SK-N-SH (cell line): ENCODE measurements at regions not wholly inside any gene's neighbourhood (a gene's known extent, or its start where the extent isn't known, plus 50 kb on each side); places are given as distances from the start of the nearest gene placed in this dataset.

Experiments
- CTCF ChIA-PET: fragments of 300-600, 350-600 bp; formaldehyde crosslinking; extraction: SDS; loops from one replicate; lab custom pipeline; 2021; lab: Yijun Ruan, JAX
- POLR2A ChIA-PET: fragments of 350-600 bp; sonication (Branson Sonifier 250); formaldehyde crosslinking; extraction: SDS; loops from one replicate; lab custom pipeline; 2020; ENCODE audit warnings: antibody characterized with exemption, inconsistent platforms; lab: Yijun Ruan, JAX
- DNase-seq: peaks from one replicate; pipeline ENCODE4 v3.0.0; 2012
- H2AFZ ChIP-seq: fragments of 200-600 bp; sonication (generic); 2 replicates; pipeline ENCODE4 v1.8.1; 2016; ENCODE audit warnings: antibody characterized with exemption, mild to moderate bottlenecking, low read depth
- H3F3A ChIP-seq: fragments of 200-600 bp; sonication (generic); replicated peaks from 2 replicates; pipeline ENCODE3; 2016; ENCODE audit warnings: antibody characterized with exemption, mild to moderate bottlenecking; ENCODE audit not compliant: insufficient read depth
- H3K27ac ChIP-seq, 2 experiments: fragments of 200-500 bp in 1 of 2; fragments of 200-600 bp in 1 of 2; sonication (Bioruptor generic) in 1 of 2; sonication (generic), shearing (Covaris generic) in 1 of 2; 2 replicates each; pipeline versions ENCODE4 v1.5.1 to v1.6.1; 2014 to 2016; ENCODE audit warnings: low read depth in 2 of 2, inconsistent platforms in 1 of 2, low read length in 1 of 2, mild to moderate bottlenecking in 1 of 2, mixed read lengths in 1 of 2
- H3K27me3 ChIP-seq: fragments of 200-600 bp; sonication (generic), shearing (Covaris generic); 2 replicates; pipeline ENCODE4 v1.6.1; 2016; ENCODE audit warnings: mixed run types; ENCODE audit not compliant: insufficient read depth
- H3K36me3 ChIP-seq, 2 experiments: fragments of 200-500 bp in 1 of 2; fragments of 200-600 bp in 1 of 2; sonication (Bioruptor generic) in 1 of 2; sonication (generic) in 1 of 2; replicated peaks in 1 of 2; 2 replicates each; pipeline versions ENCODE3 to v1.5.1; 2014 to 2016; ENCODE audit warnings: low read length in 1 of 2, mild to moderate bottlenecking in 1 of 2; ENCODE audit not compliant: insufficient read depth in 2 of 2, control insufficient read depth in 1 of 2
- H3K4me1 ChIP-seq, 2 experiments: fragments of 200-500 bp in 1 of 2; fragments of 200-600 bp in 1 of 2; sonication (Bioruptor generic) in 1 of 2; sonication (generic), shearing (Covaris generic) in 1 of 2; 2 replicates each; pipeline versions ENCODE4 v1.5.1 to v1.6.1; 2014 to 2016; ENCODE audit warnings: low read depth in 1 of 2, low read length in 1 of 2, mixed run types in 1 of 2; ENCODE audit not compliant: insufficient read depth in 2 of 2, control insufficient read depth in 1 of 2
- H3K4me2 ChIP-seq: fragments of 200-600 bp; sonication (generic), shearing (Covaris generic); 2 replicates; pipeline ENCODE4 v1.6.1; 2017; ENCODE audit warnings: mixed run types
- H3K4me3 ChIP-seq, 2 experiments: fragments of 200-500 bp in 1 of 2; fragments of 200-600 bp in 1 of 2; sonication (Bioruptor generic) in 1 of 2; sonication (generic), shearing (Covaris generic) in 1 of 2; 2 replicates each; pipeline versions ENCODE4 v1.5.1 to v1.8.1; 2014 to 2016; ENCODE audit warnings: low read depth in 2 of 2, inconsistent platforms in 1 of 2, low read length in 1 of 2, mild to moderate bottlenecking in 1 of 2, mixed read lengths in 1 of 2, moderate library complexity in 1 of 2
- H3K79me2 ChIP-seq: fragments of 200-600 bp; sonication (generic); 2 replicates; pipeline ENCODE4 v1.8.1; 2017; ENCODE audit warnings: mild to moderate bottlenecking; ENCODE audit not compliant: insufficient read depth
- H3K9ac ChIP-seq: fragments of 200-600 bp; sonication (generic); 2 replicates; pipeline ENCODE4 v1.6.1; 2017; ENCODE audit warnings: mixed run types
- H3K9me2 ChIP-seq: fragments of 200-600 bp; sonication (generic); 2 replicates; pipeline ENCODE4 v1.6.1; 2017; ENCODE audit warnings: mixed run types
- H3K9me3 ChIP-seq: fragments of 200-600 bp; sonication (generic); 2 replicates; pipeline ENCODE4 v1.6.1; 2017; ENCODE audit warnings: mixed run types, mild to moderate bottlenecking, moderate library complexity
- H4K20me1 ChIP-seq: fragments of 200-600 bp; sonication (generic); 2 replicates; pipeline ENCODE4 v1.6.1; 2017; ENCODE audit warnings: mild to moderate bottlenecking, mixed run types; ENCODE audit not compliant: insufficient read depth
- CTCF ChIP-seq: fragments of 200-600 bp; sonication (generic); IDR thresholded peaks from 2 replicates; pipeline ENCODE4 v1.6.1; 2017; ENCODE audit warnings: antibody characterized with exemption, mild to moderate bottlenecking, moderate library complexity
- ELF1 ChIP-seq: IDR thresholded peaks from 2 replicates; pipeline ENCODE4 v1.4.0; 2012
- EZH2phosphoT487 ChIP-seq: fragments of 200-600 bp; sonication (generic); IDR thresholded peaks from 2 replicates; pipeline ENCODE4 v1.6.1; 2017; ENCODE audit warnings: low read depth, mixed run types, mild to moderate bottlenecking, antibody characterized with exemption, moderate library complexity, borderline replicate concordance
- FOSL2 ChIP-seq: IDR thresholded peaks from 2 replicates; pipeline ENCODE4 v1.4.0; 2012; ENCODE audit warnings: low read depth, mild to moderate bottlenecking, moderate library complexity, borderline replicate concordance
- FOXJ3 ChIP-seq: sonication (generic); formaldehyde crosslinking; IDR thresholded peaks from 2 replicates; pipeline ENCODE4 v1.5.1; 2020; ENCODE audit warnings: mild to moderate bottlenecking, missing genetic modification reagents
- GABPA ChIP-seq: IDR thresholded peaks from 2 replicates; pipeline ENCODE4 v1.4.0; 2012; ENCODE audit warnings: low read depth, mild to moderate bottlenecking
- GATA2 ChIP-seq: sonication (generic); formaldehyde crosslinking; IDR thresholded peaks from 2 replicates; pipeline ENCODE4 v1.5.0; 2020; ENCODE audit warnings: mild to moderate bottlenecking, missing genetic modification reagents
- MEF2A ChIP-seq: IDR thresholded peaks from 2 replicates; pipeline ENCODE4 v1.4.0; 2012; ENCODE audit warnings: low read depth, borderline replicate concordance
- NFIC ChIP-seq: IDR thresholded peaks from 2 replicates; pipeline ENCODE4 v1.4.0; 2012; ENCODE audit warnings: borderline replicate concordance
- NRF1 ChIP-seq: IDR thresholded peaks from 2 replicates; pipeline ENCODE4 v1.6.1; 2012; ENCODE audit warnings: low read depth, mild to moderate bottlenecking, low read length
- PBX3 ChIP-seq: IDR thresholded peaks from 2 replicates; pipeline ENCODE4; 2012
- POLR2AphosphoS5 ChIP-seq: IDR thresholded peaks from 2 replicates; pipeline ENCODE4 v1.6.1; 2012; ENCODE audit warnings: low read depth, low read length
- RAD21 ChIP-seq: IDR thresholded peaks from 2 replicates; pipeline ENCODE4 v1.6.1; 2012; ENCODE audit warnings: mild to moderate bottlenecking, low read length
- RCOR1 ChIP-seq: fragments of 150-350 bp; IDR thresholded peaks from 2 replicates; pipeline ENCODE4 v1.6.1; 2017; ENCODE audit warnings: antibody characterized with exemption, low read length
- RFX5 ChIP-seq: IDR thresholded peaks from 2 replicates; pipeline ENCODE4 v1.6.1; 2012; ENCODE audit warnings: mild to moderate bottlenecking, improper control_type of control experiment, low read length
- RXRA ChIP-seq: IDR thresholded peaks from 2 replicates; pipeline ENCODE4 v1.4.0; 2012; ENCODE audit warnings: low read depth, mild to moderate bottlenecking, borderline replicate concordance
- SIN3A ChIP-seq: IDR thresholded peaks from 2 replicates; pipeline ENCODE4 v1.6.1; 2012; ENCODE audit warnings: low read depth, mild to moderate bottlenecking, low read length, moderate library complexity, borderline replicate concordance
- SMC3 ChIP-seq: IDR thresholded peaks from 2 replicates; pipeline ENCODE4 v1.6.1; 2012; ENCODE audit warnings: low read depth, low read length, improper control_type of control experiment
- TEAD4 ChIP-seq: IDR thresholded peaks from 2 replicates; pipeline ENCODE4 v1.4.0; 2012; ENCODE audit warnings: mild to moderate bottlenecking, borderline replicate concordance; ENCODE audit not compliant: insufficient read depth
- USF1 ChIP-seq: IDR thresholded peaks from 2 replicates; pipeline ENCODE4 v1.4.0; 2012; ENCODE audit warnings: low read depth, borderline replicate concordance
- USF2 ChIP-seq: fragments of 150-350 bp; IDR thresholded peaks from 2 replicates; pipeline ENCODE4 v1.6.1; 2017; ENCODE audit warnings: antibody characterized with exemption, low read length, low read depth, borderline replicate concordance
- YY1 ChIP-seq: IDR thresholded peaks from 2 replicates; pipeline ENCODE4 v1.4.0; 2012; ENCODE audit warnings: low read depth, mild to moderate bottlenecking
- ZBTB33 ChIP-seq: IDR thresholded peaks from 2 replicates; pipeline ENCODE4 v1.4.0; 2012; ENCODE audit warnings: low read depth, borderline replicate concordance
- WGBS: methylation state at CpG from one replicate; pipeline ENCODE4 v1.1.6; 2017; ENCODE audit warnings: low lambda C conversion rate; 5-methylcytosine and 5-hydroxymethylcytosine counted together

- H2AFZ ChIP-seq: no peak overlapping the region
- H3K4me3 ChIP-seq: no peak overlapping the region
- DNase-seq: no peak
- H3K9ac ChIP-seq: no peak overlapping the region
- no peaks in the 10 kb centered on the region for H3K36me3 ChIP-seq
- H3K4me1 ChIP-seq: no peaks in the 10 kb centered on the region
- H3F3A ChIP-seq: no peaks in the 10 kb centered on the region
- H3K27ac ChIP-seq: no peak overlapping the region
- no peaks in the 10 kb centered on the region for H3K9me3 ChIP-seq
- WGBS: 9% methylated on average over 2 of the region's 2 CpGs
- ChIA-PET CTCF (no interaction called here), POLR2A (no interaction called here)
- H3K9me2 ChIP-seq: no peaks in the 10 kb centered on the region
- no peak overlapping the region for H3K4me2 ChIP-seq
- H3K79me2 ChIP-seq: no peaks in the 10 kb centered on the region
- TF ChIP-seq GATA2 (CRISPR knock-in tag) (no peak), SIN3A (no peak), RFX5 (no peak), MEF2A (no peak), NRF1 (no peak), EZH2phosphoT487 (no peak)
- H3K27me3 ChIP-seq: no peaks in the 10 kb centered on the region
- H4K20me1 ChIP-seq: no peaks in the 10 kb centered on the region
These were observed 997.3 kb downstream of the AMY1C start for GRCh38 chr1:104746994-104747393.

- TF ChIP-seq RAD21 (no peak), USF2 (no peak), POLR2AphosphoS5 (no peak), RXRA (no peak), CTCF (no peak), FOSL2 (no peak), TEAD4 (no peak), RCOR1 (no peak), EZH2phosphoT487 (no peak), PBX3 (no peak), FOXJ3 (CRISPR knock-in tag) (no peak), ELF1 (no peak), YY1 (no peak), SMC3 (no peak), GABPA (no peak), MEF2A (no peak), NFIC (no peak), USF1 (no peak), ZBTB33 (no peak)
- POLR2A ChIA-PET: no interaction called here
These were observed 1010.3 kb downstream of the AMY1C start for GRCh38 chr1:104760017-104760416.

More at GRCh38 chr1:104760017-104760416, 1010.3 kb downstream of the AMY1C start:
- H3F3A ChIP-seq: no peaks in the 10 kb centered on the region
- no peak overlapping the region for H3K27ac ChIP-seq
- H2AFZ ChIP-seq: no peak overlapping the region
- H3K9ac ChIP-seq: no peak overlapping the region
- H3K27me3 ChIP-seq: no peaks in the 10 kb centered on the region
- no peak for DNase-seq
- no peaks in the 10 kb centered on the region for H3K36me3 ChIP-seq
- no peak overlapping the region for H3K4me3 ChIP-seq
- H3K9me3 ChIP-seq: no peaks in the 10 kb centered on the region
- CTCF ChIA-PET: no interaction called here
- H3K9me2 ChIP-seq: no peaks in the 10 kb centered on the region
- H4K20me1 ChIP-seq: no peaks in the 10 kb centered on the region
- no peak overlapping the region for H3K4me2 ChIP-seq
- peaks cover 0 to 2% of the 10 kb centered on the region in 2 experiments; a peak in 1 of 4 replicates for H3K4me1 ChIP-seq
- no peaks in the 10 kb centered on the region for H3K79me2 ChIP-seq
